CD4-positive, alpha-beta T cell (primary cell): ENCODE measurements at regions not wholly inside any gene's neighbourhood (a gene's known extent, or its start where the extent isn't known, plus 50 kb on each side); places are given as distances from the start of the nearest gene placed in this dataset.

Experiments used
- ATAC-seq: fragments of 200-7000 bp; cut with Tn5 transposase; one replicate; pipeline ENCODE4 v1.10.0; 2022; ENCODE audit warnings: mild to moderate bottlenecking; ENCODE audit not compliant: poor library complexity
- CTCF ChIA-PET: fragments of 350-600 bp; sonication (Branson Sonifier 250); formaldehyde crosslinking; loops from one replicate; lab custom pipeline; 2021; ENCODE audit warnings: antibody characterized with exemption, inconsistent platforms; lab: Charles Lee
- POLR2A ChIA-PET: fragments of 350-600 bp; sonication (Branson Sonifier 250); formaldehyde crosslinking; loops from one replicate; lab custom pipeline; 2021; ENCODE audit warnings: antibody characterized with exemption, inconsistent platforms; lab: Charles Lee
- DNase-seq, 14 experiments: peaks; one replicate each; pipeline ENCODE4 v3.0.0-alpha.2; 2013 to 2020; ENCODE audit warnings: mixed read lengths in 2 of 14
- H3K27ac ChIP-seq, 2 donors: one replicate each; pipeline versions ENCODE4 v1.5.1 to v1.7.0; 2013; ENCODE audit warnings: low read length in 2 of 2, low read depth in 1 of 2, mild to moderate bottlenecking in 1 of 2
- H3K27me3 ChIP-seq, 2 experiments: 1 replicate in 1 of 2; 2 replicates in 1 of 2; pipeline versions ENCODE4 v1.6.1 to v1.7.0; 2013; ENCODE audit warnings: low read length in 2 of 2, control low read depth in 1 of 2, mild to moderate bottlenecking in 1 of 2, moderate library complexity in 1 of 2; ENCODE audit not compliant: insufficient read depth in 2 of 2, control insufficient read depth in 1 of 2
- H3K36me3 ChIP-seq: one replicate; pipeline ENCODE4 v1.6.1; 2013; ENCODE audit warnings: low read length, control low read depth; ENCODE audit not compliant: insufficient read depth
- H3K4me1 ChIP-seq: one replicate; pipeline ENCODE4 v1.6.1; 2013; ENCODE audit warnings: low read length, control low read depth; ENCODE audit not compliant: insufficient read depth
- H3K4me3 ChIP-seq: one replicate; pipeline ENCODE4 v1.5.1; 2013; ENCODE audit warnings: mild to moderate bottlenecking, low read length, moderate library complexity
- H3K9me3 ChIP-seq, 2 experiments: 1 replicate in 1 of 2; 2 replicates in 1 of 2; pipeline versions ENCODE4 v1.6.1 to v1.7.0; 2013; ENCODE audit warnings: low read length in 2 of 2, mild to moderate bottlenecking in 2 of 2, control low read depth in 1 of 2, moderate library complexity in 1 of 2; ENCODE audit not compliant: control insufficient read depth in 1 of 2, insufficient read depth in 1 of 2
- H3K27ac Mint-ChIP-seq: one replicate; pipeline ENCODE4 v1.8.0; 2020; ENCODE audit warnings: mixed read lengths
- H3K27me3 Mint-ChIP-seq: one replicate; pipeline ENCODE4 v1.8.0; 2021; ENCODE audit warnings: mixed read lengths
- H3K36me3 Mint-ChIP-seq: one replicate; pipeline ENCODE4 v1.8.0; 2021; ENCODE audit warnings: low read depth, mixed read lengths
- H3K4me1 Mint-ChIP-seq: one replicate; pipeline ENCODE4 v1.8.0; 2021; ENCODE audit warnings: low read depth, mixed read lengths
- H3K4me3 Mint-ChIP-seq: one replicate; pipeline ENCODE4 v1.8.0; 2020; ENCODE audit warnings: mild to moderate bottlenecking, mixed read lengths
- H3K9me3 Mint-ChIP-seq: one replicate; pipeline ENCODE4 v1.8.0; 2020; ENCODE audit warnings: mixed read lengths
- intact Hi-C, 2 experiments: fragments of 100-400 bp; cut with DNase I in 1 of 2; cut with micrococcal nuclease in 1 of 2; formaldehyde crosslinking; loops; one replicate each; pipeline versions ENCODE4 v1.15.1 to v1.9.0; 2023 to 2025; cut with DNase I, micrococcal nuclease
- TF ChIP-seq, protein P1 (sequence below): fragments of 200-600 bp; IDR thresholded peaks from one replicate; pipeline ENCODE4 v1.8.0; 2022; ENCODE audit warnings: antibody characterized with exemption, mild to moderate bottlenecking

DNA sequence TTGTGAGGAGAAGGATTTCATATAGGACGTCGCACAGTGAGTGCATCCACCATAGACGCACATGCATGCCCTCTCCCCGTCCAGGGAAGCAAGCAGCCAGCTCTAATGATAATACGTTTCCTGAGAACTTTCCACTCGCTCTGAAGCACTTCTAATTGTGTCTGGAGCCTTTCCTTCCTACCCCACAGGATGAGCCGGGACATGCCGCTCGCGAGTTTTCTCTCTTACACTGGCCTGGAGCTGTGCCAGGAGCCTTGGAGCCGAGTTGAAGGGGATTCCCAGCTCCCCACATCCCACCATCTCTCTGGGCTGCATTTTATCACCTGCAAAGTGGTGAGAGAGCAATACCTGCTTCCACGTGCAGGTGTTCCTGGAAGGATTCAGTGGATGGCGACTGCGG, 368.1 kb downstream of the C16orf95 start:
- DNase-seq (no peak), ATAC-seq (no peak)
- H3K9me3 Mint-ChIP-seq: peaks cover 7% of the 10 kb centered on the region
- POLR2A ChIA-PET: no interaction called here
- no peaks in the 10 kb centered on the region for H3K36me3 Mint-ChIP-seq
- H3K4me1 Mint-ChIP-seq: no peaks in the 10 kb centered on the region
- no peak overlapping the region for H3K4me3 Mint-ChIP-seq
- Histone ChIP-seq H3K4me3 (no peak overlapping the region), H3K9me3 (peaks cover 0 to 25% of the 10 kb centered on the region in 2 experiments), H3K27me3 (peaks cover 0 to 5% of the 10 kb centered on the region in 2 experiments), H3K36me3 (no peaks in the 10 kb centered on the region), H3K4me1 (no peaks in the 10 kb centered on the region), H3K27ac (no peak overlapping the region)
- CTCF ChIA-PET: no interaction called here
- peaks cover 8% of the 10 kb centered on the region for H3K27me3 Mint-ChIP-seq
- intact Hi-C loops: no loop called here
- TF ChIP-seq, protein P1, sequence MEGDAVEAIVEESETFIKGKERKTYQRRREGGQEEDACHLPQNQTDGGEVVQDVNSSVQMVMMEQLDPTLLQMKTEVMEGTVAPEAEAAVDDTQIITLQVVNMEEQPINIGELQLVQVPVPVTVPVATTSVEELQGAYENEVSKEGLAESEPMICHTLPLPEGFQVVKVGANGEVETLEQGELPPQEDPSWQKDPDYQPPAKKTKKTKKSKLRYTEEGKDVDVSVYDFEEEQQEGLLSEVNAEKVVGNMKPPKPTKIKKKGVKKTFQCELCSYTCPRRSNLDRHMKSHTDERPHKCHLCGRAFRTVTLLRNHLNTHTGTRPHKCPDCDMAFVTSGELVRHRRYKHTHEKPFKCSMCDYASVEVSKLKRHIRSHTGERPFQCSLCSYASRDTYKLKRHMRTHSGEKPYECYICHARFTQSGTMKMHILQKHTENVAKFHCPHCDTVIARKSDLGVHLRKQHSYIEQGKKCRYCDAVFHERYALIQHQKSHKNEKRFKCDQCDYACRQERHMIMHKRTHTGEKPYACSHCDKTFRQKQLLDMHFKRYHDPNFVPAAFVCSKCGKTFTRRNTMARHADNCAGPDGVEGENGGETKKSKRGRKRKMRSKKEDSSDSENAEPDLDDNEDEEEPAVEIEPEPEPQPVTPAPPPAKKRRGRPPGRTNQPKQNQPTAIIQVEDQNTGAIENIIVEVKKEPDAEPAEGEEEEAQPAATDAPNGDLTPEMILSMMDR: no peak
- H3K27ac Mint-ChIP-seq: no peak overlapping the region

DNA sequence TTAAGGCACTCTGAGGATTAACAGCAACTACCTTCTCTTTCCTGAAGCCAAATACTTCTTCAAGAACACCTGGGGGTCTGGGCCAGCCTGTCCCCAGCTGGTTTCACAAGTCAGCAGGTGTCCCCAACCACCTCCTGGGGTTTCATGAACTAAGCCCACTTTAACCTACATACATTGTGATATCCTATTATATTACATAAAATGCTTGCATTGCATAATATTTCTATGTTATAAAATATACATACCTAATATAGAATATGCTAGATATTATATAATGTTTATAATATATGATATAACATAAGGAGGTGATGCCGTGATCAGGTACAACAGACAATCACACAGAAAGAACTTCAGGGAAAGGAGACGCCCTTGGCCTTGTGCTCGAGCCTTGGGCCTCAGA, 367.6 kb downstream of the C16orf95 start:
- no peak for DNase-seq
- TF ChIP-seq, protein P1: no peak
- ATAC-seq: no peak
- Mint-ChIP-seq H3K4me3 (no peak overlapping the region), H3K9me3 (peaks cover 7% of the 10 kb centered on the region), H3K27me3 (peaks cover 8% of the 10 kb centered on the region), H3K27ac (no peak overlapping the region), H3K4me1 (no peaks in the 10 kb centered on the region), H3K36me3 (no peaks in the 10 kb centered on the region)
- Histone ChIP-seq H3K36me3 (no peaks in the 10 kb centered on the region), H3K4me1 (no peaks in the 10 kb centered on the region), H3K27me3 (peaks cover 0 to 6% of the 10 kb centered on the region in 2 experiments), H3K27ac (no peak overlapping the region), H3K9me3 (peaks cover 0 to 27% of the 10 kb centered on the region in 2 experiments), H3K4me3 (no peak overlapping the region)
- ChIA-PET CTCF (no interaction called here), POLR2A (no interaction called here)
- intact Hi-C loops: no loop called here

DNA sequence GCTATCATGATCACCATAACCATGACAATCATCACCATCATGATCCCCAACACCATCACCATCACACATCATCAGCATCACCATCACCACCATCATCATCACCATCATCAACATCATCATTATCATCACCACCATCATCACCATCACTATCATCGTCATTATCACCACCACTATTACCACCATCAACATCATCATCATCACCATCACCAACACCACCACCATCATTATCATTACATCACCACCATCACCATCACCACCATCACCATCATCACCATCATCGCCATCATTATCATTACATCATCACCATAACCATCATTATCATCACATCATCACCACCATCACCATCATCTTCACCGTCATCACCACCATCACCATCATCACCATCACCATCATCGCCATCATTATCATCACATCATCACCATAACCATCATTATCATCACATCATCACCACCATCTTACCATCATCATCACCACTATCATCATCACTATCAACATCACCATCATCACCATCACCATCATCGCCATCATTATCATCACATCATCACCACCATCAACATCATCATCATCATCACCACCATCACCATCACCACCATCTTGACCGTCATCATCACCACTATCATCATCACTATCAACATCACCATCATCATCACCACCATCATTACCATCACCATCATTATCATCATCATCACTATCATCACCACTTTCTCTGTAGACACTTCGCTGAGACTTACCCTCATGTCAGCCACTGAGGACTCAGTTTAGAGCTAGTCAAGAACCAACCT, 366.0 kb downstream of the C16orf95 start:
- TF ChIP-seq, protein P1: no peak
- H3K4me1 ChIP-seq: peaks cover under 1% of the 10 kb centered on the region
- Mint-ChIP-seq H3K27ac (no peak overlapping the region), H3K9me3 (peaks cover 7% of the 10 kb centered on the region), H3K36me3 (no peaks in the 10 kb centered on the region), H3K27me3 (peaks cover 8% of the 10 kb centered on the region), H3K4me3 (no peak overlapping the region), H3K4me1 (no peaks in the 10 kb centered on the region)
- ATAC-seq (no peak), DNase-seq (no peak)
- intact Hi-C loops: no loop called here
- H3K36me3 ChIP-seq: no peaks in the 10 kb centered on the region
- no peak overlapping the region for H3K27ac ChIP-seq
- H3K27me3 ChIP-seq: peaks cover 0 to 8% of the 10 kb centered on the region in 2 experiments
- no peak overlapping the region for H3K4me3 ChIP-seq
- POLR2A ChIA-PET: no interaction called here
- CTCF ChIA-PET: no interaction called here
- H3K9me3 ChIP-seq: peaks cover 0 to 21% of the 10 kb centered on the region in 2 experiments
